GM18519 (cell line): ENCODE measurements at regions not wholly inside any gene's neighbourhood (a gene's known extent, or its start where the extent isn't known, plus 50 kb on each side); places are given as distances from the start of the nearest gene placed in this dataset.
"Not testable (repeated sequence)": the region's sequence is repeated elsewhere in the genome, so short reads cannot be mapped to it uniquely, and the experiment has no call there.

Source experiments
- ATAC-seq: cut with Tn5 transposase; IDR thresholded peaks from one replicate; pipeline ENCODE4 v1.9.1; 2021; ENCODE audit warnings: mild to moderate bottlenecking, moderate library complexity; ENCODE audit not compliant: unreplicated experiment, low FRiP score

GRCh38 chr1:8149756-8150155, 123.6 kb upstream of the ERRFI1 start:
- not testable (repeated sequence) for ATAC-seq

DNA sequence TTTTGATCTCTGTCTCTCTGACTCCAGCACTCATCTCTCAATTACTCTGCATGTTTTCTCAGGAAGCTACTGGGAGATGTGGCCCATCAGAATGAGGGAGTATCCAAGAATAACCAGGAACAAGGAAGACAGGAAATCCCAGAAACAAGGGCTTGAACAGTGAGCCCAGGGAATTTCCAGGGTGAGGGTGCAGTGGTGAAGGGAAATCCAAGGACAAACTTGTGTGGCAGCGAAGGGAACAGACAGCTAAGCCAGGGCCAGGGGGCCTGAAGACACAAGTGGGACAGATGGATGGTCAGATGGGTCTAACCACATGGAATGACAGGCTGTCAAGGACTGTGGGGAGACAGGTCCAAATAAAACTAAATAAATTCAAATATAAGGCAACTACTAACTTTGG, 121.8 kb upstream of the ERRFI1 start:
- no peak for ATAC-seq

GRCh38 chr1:8146257-8146855, 120.2 kb upstream of the ERRFI1 start:
- ATAC-seq: no peak

DNA sequence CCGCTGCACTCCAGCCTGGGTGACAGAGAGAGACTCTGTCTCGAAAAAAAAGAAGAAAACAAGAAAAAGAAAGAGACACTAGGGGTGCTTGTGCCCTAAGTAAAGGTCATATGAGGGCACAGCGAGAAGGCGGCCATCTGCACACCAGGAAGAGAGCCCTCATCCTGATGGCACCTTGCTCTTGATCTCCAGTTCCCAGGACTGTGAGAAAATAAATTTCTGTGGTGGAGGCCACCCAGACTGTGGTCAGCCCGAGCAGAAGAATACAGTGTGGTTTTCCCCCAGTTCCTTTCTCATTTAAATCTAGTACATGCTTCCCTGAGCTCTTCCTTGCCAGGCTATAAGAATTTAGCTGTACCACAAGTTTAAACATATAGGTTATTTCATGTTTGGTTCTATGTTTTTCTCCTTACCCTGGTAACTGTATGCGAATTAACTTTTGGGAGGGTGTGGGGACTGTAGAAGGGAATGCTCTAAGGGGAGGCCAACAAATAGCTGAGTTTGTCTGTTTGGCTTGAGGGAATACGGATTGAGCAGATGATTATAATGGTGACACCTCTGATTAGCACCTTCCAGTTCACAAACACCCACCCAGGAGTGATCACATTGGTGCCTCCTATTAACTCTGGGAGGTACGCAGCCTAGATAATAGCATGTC, 119.6 kb upstream of the ERRFI1 start:
- no peak for ATAC-seq

DNA sequence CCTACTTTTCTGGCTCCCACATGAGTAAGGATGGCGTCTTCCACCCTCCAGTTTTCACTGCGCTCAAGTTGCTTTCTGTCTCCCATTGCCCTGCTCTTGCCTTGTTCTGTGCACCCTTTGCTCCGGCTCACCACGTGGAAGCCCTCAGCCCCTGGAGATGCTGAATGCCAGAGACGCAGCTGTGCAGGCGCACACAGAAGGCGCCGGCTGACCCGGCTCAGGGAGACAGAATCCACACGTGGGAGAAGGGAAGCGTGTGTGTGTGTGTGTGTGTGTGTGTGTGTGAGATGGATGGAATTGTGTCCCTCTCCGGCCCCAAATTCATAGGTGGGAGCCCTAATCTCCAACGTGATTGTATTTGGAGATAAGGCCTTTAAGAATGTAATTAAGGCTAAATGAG, 118.2 kb upstream of the ERRFI1 start:
- no peak for ATAC-seq

DNA sequence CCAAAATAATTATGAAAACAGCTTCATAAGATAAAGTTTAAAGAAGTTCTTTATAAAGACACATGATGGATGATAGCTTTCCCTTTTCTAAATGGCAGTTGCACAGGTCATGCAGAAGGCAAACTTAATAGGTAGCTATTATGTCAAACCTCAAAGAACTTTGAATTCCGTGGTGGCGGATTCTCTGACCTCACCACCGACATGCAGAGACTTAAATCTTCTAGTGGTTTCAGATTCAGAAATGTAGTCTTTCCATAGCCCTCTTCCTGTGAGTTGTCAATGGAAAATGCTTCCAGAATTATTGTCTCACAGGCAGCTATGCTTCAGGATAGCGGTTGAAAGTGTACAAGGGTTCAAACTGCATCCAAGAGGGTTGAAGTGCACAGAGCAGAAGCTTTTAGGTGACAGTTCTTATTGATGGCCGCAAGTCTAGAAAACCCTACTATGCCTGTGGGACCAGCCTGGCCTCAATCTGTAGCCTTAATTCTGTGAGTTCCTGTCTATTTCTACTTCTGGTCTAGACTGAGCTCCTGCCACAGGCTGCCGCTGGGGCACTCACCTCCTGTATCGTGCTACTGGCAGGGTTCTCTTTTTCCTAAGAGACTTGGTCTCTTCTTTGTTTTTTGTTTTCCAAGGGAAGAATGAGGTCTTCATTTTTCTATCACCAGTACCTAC, 117.0 kb upstream of the ERRFI1 start:
- no peak for ATAC-seq

DNA sequence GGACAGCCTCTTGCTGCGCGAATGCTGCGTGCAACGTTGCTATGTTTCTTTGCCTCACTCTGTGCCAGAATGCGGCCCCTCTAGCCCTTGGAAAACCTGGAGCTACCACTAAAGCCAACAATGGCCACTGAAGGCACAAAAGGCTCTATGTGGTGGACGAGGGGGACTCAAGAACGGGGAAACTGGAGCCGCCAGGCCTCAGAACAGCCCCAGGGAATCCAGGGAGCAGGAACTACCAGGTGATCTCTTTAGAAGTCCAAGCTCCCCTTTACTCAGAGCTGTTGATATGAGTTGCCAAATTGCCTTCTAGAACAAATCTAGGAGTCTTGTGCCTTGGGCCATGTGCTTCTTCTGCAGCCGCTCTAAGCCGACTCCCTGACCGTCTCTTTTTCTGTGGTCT, 113.8 kb upstream of the ERRFI1 start:
- ATAC-seq: no peak

- ATAC-seq: no peak
Observed at GRCh38 chr1:8139383-8139782, 113.3 kb upstream of the ERRFI1 start.

GRCh38 chr1:8138673-8139072, 112.6 kb upstream of the ERRFI1 start:
- ATAC-seq: no peak

- ATAC-seq: no peak
Observed at GRCh38 chr1:8137481-8138244, 111.6 kb upstream of the ERRFI1 start.

- ATAC-seq: no peak
Observed at GRCh38 chr1:8136766-8137165, 110.7 kb upstream of the ERRFI1 start.

GRCh38 chr1:8135250-8135649, 109.1 kb upstream of the ERRFI1 start:
- no peak for ATAC-seq

GRCh38 chr1:8134546-8135235, 108.6 kb upstream of the ERRFI1 start:
- ATAC-seq: no peak

GRCh38 chr1:8133657-8134430, 107.7 kb upstream of the ERRFI1 start:
- no peak for ATAC-seq

DNA sequence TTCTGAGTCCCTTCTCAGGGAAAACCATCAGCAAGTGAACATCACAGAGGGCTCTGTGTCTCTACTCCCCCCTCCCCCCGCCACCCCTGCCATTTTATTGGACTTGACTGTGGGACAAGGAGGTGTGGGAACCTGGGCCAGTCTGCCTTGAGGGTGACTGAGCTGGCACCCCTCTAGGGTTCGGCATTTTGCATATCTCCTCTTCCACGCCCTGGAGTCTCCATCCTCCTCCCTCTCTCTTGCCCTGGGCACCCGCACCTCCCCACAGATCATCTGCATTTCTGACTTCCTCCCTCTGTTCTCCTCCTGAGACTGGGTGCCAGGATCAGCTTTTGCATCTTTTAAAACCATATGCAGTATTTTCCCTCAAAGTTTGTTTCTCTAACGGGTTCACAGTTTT, 107.1 kb upstream of the ERRFI1 start:
- no peak for ATAC-seq

- ATAC-seq: no peak
Observed at GRCh38 chr1:8127171-8127641, 101.1 kb upstream of the ERRFI1 start.

DNA sequence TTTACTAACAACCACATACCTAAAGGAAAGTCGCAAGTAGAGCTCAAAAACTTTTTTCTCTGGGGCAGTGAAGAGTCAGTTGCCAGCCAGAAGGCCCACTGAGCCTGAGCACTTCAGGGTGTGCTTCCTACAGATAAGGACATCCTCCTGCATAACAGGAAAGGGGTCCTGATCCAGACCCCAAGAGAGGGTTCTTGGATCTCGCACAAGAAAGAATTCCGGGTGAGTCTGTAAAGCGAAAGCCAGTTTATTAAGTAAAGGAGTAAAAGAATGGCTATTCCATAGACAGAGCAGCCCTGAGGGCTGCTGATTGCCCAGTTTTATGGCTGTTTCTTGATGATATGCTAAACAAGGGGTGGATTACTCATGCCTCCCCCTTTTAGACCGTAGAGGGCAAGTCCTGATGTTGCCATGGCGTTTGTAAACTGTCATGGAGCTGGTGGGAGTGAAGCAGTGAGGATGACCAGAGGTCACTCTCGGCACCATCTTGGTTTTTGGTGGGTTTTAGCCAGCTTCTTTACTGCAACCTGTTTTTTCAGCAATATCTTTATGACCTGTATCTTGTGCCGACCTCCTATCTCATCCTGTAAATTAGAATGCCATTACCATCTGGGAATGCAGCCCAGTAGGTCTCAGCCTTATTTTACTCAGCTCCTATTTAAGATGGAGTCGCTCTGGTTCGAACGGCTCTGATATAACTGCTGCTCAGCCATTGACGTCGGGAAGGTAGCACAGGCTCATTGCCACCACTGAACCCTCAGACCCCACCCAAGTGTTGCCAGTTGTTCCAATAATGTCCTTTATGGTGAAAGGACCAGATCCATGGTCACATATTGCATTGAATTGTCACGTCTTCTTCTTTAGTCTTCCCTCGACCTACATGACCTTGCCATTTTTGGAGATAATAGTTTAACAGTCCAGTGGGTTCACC, 96.6 kb upstream of the ERRFI1 start:
- ATAC-seq: no peak

DNA sequence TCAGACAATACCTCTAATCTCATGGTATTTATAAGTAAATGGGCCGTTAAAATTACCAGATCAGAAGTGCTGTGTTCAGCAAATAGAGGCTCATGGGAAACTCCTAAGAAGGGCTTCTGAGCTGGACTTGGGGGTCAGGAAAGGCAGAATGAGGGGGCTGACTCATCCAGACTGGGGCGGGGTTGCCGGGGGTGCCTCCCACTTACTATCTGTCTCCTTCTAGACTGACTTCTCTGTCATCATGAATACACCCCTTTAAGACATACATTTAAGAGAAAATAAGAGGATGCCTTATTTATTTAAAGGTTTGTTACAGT, 96.0 kb upstream of the ERRFI1 start:
- no peak for ATAC-seq
